ENCODE measurements at regions not wholly inside any gene's neighbourhood (a gene's known extent, or its start where the extent isn't known, plus 50 kb on each side); places are given as distances from the start of the nearest gene placed in this dataset.
"Not testable (repeated sequence)": the region's sequence is repeated elsewhere in the genome, so short reads cannot be mapped to it uniquely, and the experiment has no call there.

DNA sequence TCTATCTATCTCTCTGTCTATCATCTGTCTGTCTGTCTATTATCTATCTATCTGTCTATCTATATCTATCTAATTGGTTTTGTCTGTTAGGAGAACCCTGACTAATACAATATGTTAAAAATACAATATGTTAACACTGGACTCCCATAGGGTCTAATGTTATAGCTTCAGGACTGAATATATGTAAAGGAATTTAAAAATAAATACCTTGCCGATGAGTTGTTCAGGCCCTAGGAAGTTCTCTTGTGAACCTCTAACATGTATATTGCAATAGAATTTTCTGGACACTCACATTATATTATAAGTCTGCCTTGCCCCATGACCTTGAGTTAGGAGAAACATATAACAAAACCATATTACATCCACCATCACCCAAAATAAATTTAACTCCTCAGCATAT, 900.6 kb downstream of the NCAM2 start:
- H3K9me3 ChIP-seq: no peaks in the 10 kb centered on the region
- DNase-seq (ENCODE audit: low read depth in 1 of 2, low spot score in 1 of 2) (no peak), FAIRE-seq (no peak), ATAC-seq (no peak)
- no peaks in the 10 kb centered on the region for H3K4me1 ChIP-seq
- no peak overlapping the region for H3K4me3 ChIP-seq
- H3K27ac ChIP-seq: no peak overlapping the region
- ChIA-PET POLR2A (no interaction called here), CTCF (no interaction called here)
- TF ChIP-seq ZFP36 (IDR thresholded peaks at IDR 0.05; ENCODE audit: borderline replicate concordance, partially characterized antibody): no peak
- no peak overlapping the region for H3K4me2 ChIP-seq
- 74% methylated on average over 1 of the region's 1 CpG for WGBS (ENCODE audit: missing lambda C conversion rate)

DNA sequence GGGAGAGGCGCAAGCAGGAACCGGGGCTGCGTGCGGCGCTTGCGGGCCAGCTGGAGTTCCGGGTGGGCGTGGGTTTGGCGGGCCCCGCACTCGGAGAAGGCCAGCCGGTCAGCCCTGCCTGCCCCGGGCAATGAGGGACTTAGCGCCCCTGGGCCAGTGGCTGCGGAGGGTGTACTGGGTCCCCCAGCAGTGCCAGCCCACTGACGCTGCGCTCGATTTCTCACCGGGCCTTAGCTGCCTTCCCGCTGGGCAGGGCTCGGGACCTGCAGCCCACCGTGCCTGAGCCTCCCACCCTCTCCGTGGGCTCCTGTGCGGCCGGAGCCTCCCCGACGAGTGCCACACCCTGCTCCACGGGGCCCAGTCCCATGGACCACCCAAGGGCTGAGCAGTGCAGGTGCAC, 904.2 kb downstream of the NCAM2 start:
- H3K4me2 ChIP-seq; H3K9me3 ChIP-seq; H3K4me3 ChIP-seq; H3K27ac ChIP-seq; CTCF ChIA-PET; FAIRE-seq; H3K4me1 ChIP-seq; ATAC-seq; DNase-seq (ENCODE audit: low read depth in 1 of 2, low spot score in 1 of 2); POLR2A ChIA-PET: not testable (repeated sequence)
- no CpG with 5 or more reads among the region's 28 CpGs for WGBS (ENCODE audit: missing lambda C conversion rate)

DNA sequence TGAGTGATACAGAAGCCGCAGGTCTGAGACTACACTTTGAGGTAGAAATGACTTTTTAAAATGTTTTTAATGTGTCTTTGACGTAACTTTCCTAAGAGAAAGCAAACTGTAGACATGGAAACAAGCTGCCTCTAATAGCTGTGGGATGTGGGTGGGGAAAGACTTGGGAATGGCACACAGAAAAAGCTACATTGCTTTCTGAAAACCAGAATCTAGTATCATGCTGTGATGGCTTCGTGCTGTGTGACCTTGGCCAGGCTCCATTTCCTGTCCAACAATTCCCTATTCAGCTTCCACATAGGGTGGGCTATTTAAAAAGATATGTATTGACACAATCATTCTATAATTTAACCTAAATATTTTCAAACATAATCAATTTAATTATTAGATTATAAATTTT, 909.1 kb downstream of the NCAM2 start:
- Histone ChIP-seq H3K4me3 (no peak overlapping the region), H3K27ac (no peak overlapping the region), H3K9me3 (no peaks in the 10 kb centered on the region), H3K4me2 (no peak overlapping the region), H3K4me1 (no peaks in the 10 kb centered on the region)
- WGBS (ENCODE audit: missing lambda C conversion rate): 0% methylated on average over 3 of the region's 3 CpGs
- ATAC-seq: no peak
- DNase-seq (ENCODE audit: low read depth in 1 of 2, low spot score in 1 of 2): no peak
- TF ChIP-seq ESRRA (IDR thresholded peaks at IDR 0.05; ENCODE audit: borderline replicate concordance, low read length) (no peak), RAD21 (conservative IDR thresholded peaks at IDR 0.05 in 1 of 2, IDR thresholded peaks at IDR 0.05 in 1 of 2) (no peak), SMC3 (IDR thresholded peaks at IDR 0.05) (no peak), MYC (IDR thresholded peaks at IDR 0.05; ENCODE audit: borderline replicate concordance, low read length) (no peak), PHF8 (IDR thresholded peaks at IDR 0.05; ENCODE audit: borderline replicate concordance, low read depth) (no peak), SREBF2 (IDR thresholded peaks at IDR 0.05) (no peak), HOXA7 (CRISPR knock-in tag; IDR thresholded peaks at IDR 0.05) (no peak), NPAS2 (CRISPR knock-in tag; IDR thresholded peaks at IDR 0.05; ENCODE audit: borderline replicate concordance) (no peak), MAZ (IDR thresholded peaks at IDR 0.05; ENCODE audit: borderline replicate concordance, low read depth, low read length) (no peak), KDM5A (IDR thresholded peaks at IDR 0.05) (no peak), KDM1A (IDR thresholded peaks at IDR 0.05; ENCODE audit: low read depth) (no peak), CHD4 (IDR thresholded peaks at IDR 0.05; ENCODE audit: borderline replicate concordance) (no peak), FOSL2 (IDR thresholded peaks at IDR 0.05) (no peak), FOSL2 (CRISPR knock-in tag; IDR thresholded peaks at IDR 0.05) (no peak), GATA3 (IDR thresholded peaks at IDR 0.05; ENCODE audit: borderline replicate concordance) (no peak), EP300 (IDR thresholded peaks at IDR 0.05) (no peak), RNF2 (IDR thresholded peaks at IDR 0.05; ENCODE audit: borderline replicate concordance, low read depth) (no peak)
- TF ChIP-seq, protein P1, sequence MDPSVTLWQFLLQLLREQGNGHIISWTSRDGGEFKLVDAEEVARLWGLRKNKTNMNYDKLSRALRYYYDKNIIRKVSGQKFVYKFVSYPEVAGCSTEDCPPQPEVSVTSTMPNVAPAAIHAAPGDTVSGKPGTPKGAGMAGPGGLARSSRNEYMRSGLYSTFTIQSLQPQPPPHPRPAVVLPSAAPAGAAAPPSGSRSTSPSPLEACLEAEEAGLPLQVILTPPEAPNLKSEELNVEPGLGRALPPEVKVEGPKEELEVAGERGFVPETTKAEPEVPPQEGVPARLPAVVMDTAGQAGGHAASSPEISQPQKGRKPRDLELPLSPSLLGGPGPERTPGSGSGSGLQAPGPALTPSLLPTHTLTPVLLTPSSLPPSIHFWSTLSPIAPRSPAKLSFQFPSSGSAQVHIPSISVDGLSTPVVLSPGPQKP (IDR thresholded peaks at IDR 0.05; ENCODE audit: low read depth, low read length): no peak
- no peak for FAIRE-seq
- ChIA-PET POLR2A (no interaction called here), CTCF (no interaction called here)

DNA sequence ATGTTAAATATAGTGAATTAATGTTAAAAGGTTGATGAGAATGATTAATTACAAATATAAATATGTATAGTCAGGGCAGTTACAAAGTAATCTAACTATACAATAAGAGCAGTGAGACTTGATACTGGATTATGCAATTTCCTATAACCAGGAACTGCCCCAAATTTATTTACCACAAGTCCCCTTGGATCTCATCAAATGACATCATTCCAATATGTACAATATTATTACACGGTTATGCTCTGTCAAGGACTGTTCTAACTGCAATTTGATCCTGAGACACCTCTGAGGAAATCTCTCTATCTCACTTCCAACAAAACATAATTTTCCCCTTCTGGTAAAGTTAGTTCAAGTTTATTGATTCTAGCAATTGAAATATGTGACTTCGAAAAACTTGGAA, 917.6 kb downstream of the NCAM2 start:
- ChIA-PET CTCF (no interaction called here), POLR2A (no interaction called here)
- WGBS (ENCODE audit: missing lambda C conversion rate): 0% methylated on average over 2 of the region's 2 CpGs
- Histone ChIP-seq H3K9me3 (no peaks in the 10 kb centered on the region), H3K4me3 (no peak overlapping the region), H3K27ac (no peak overlapping the region), H3K4me2 (no peak overlapping the region), H3K4me1 (no peaks in the 10 kb centered on the region)
- DNase-seq (ENCODE audit: low read depth in 1 of 2, low spot score in 1 of 2) (no peak), ATAC-seq (no peak), FAIRE-seq (no peak)
- TF ChIP-seq RCOR1 (IDR thresholded peaks at IDR 0.05; ENCODE audit: low read depth, low read length): no peak
- TF ChIP-seq, protein P2, sequence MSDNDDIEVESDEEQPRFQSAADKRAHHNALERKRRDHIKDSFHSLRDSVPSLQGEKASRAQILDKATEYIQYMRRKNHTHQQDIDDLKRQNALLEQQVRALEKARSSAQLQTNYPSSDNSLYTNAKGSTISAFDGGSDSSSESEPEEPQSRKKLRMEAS (IDR thresholded peaks at IDR 0.05): no peak
- no peak for TF ChIP-seq CHD2 (IDR thresholded peaks at IDR 0.05; ENCODE audit: low read length, partially characterized antibody)
- TF ChIP-seq, protein P3, sequence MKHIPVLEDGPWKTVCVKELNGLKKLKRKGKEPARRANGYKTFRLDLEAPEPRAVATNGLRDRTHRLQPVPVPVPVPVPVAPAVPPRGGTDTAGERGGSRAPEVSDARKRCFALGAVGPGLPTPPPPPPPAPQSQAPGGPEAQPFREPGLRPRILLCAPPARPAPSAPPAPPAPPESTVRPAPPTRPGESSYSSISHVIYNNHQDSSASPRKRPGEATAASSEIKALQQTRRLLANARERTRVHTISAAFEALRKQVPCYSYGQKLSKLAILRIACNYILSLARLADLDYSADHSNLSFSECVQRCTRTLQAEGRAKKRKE (CRISPR knock-in tag; IDR thresholded peaks at IDR 0.05; ENCODE audit: low read depth): no peak
- TF ChIP-seq JUN (IDR thresholded peaks at IDR 0.05): no peak
- no peak for TF ChIP-seq BHLHE40 (IDR thresholded peaks at IDR 0.05; ENCODE audit: low read depth, low read length)
- no peak for TF ChIP-seq CHD4 (IDR thresholded peaks at IDR 0.05; ENCODE audit: borderline replicate concordance)
- no peak for TF ChIP-seq RFX5 (IDR thresholded peaks at IDR 0.05)
- TF ChIP-seq KDM5A (IDR thresholded peaks at IDR 0.05): no peak
- TF ChIP-seq CBX8 (IDR thresholded peaks at IDR 0.05): no peak
- TF ChIP-seq EHMT2 (IDR thresholded peaks at IDR 0.05; ENCODE audit: low read depth): no peak
- no peak for TF ChIP-seq CEBPB (IDR thresholded peaks at IDR 0.05)
- TF ChIP-seq NR3C1 (IDR thresholded peaks at IDR 0.05): no peak
- TF ChIP-seq TFCP2L1 (CRISPR knock-in tag; IDR thresholded peaks at IDR 0.05): no peak
- TF ChIP-seq, protein P4, sequence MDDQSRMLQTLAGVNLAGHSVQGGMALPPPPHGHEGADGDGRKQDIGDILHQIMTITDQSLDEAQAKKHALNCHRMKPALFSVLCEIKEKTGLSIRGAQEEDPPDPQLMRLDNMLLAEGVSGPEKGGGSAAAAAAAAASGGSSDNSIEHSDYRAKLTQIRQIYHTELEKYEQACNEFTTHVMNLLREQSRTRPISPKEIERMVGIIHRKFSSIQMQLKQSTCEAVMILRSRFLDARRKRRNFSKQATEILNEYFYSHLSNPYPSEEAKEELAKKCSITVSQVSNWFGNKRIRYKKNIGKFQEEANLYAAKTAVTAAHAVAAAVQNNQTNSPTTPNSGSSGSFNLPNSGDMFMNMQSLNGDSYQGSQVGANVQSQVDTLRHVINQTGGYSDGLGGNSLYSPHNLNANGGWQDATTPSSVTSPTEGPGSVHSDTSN (IDR thresholded peaks at IDR 0.05): no peak
- TF ChIP-seq TP53 (CRISPR knock-in tag; IDR thresholded peaks at IDR 0.05): no peak
